ENCODE measurements at regions not wholly inside any gene's neighbourhood (a gene's known extent, or its start where the extent isn't known, plus 50 kb on each side); places are given as distances from the start of the nearest gene placed in this dataset.

GRCh38 chr6:165768961-165769360 is 105.9 kb upstream of the PDE10A start:
- TF ChIP-seq, protein P1, sequence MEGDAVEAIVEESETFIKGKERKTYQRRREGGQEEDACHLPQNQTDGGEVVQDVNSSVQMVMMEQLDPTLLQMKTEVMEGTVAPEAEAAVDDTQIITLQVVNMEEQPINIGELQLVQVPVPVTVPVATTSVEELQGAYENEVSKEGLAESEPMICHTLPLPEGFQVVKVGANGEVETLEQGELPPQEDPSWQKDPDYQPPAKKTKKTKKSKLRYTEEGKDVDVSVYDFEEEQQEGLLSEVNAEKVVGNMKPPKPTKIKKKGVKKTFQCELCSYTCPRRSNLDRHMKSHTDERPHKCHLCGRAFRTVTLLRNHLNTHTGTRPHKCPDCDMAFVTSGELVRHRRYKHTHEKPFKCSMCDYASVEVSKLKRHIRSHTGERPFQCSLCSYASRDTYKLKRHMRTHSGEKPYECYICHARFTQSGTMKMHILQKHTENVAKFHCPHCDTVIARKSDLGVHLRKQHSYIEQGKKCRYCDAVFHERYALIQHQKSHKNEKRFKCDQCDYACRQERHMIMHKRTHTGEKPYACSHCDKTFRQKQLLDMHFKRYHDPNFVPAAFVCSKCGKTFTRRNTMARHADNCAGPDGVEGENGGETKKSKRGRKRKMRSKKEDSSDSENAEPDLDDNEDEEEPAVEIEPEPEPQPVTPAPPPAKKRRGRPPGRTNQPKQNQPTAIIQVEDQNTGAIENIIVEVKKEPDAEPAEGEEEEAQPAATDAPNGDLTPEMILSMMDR (IDR thresholded peaks at IDR 0.05), result no peak
- TF ChIP-seq POLR2A (IDR thresholded peaks at IDR 0.05; ENCODE audit: low read depth) (no peak), POLR2AphosphoS5 (IDR thresholded peaks at IDR 0.05) (no peak)

Data from esophagus muscularis mucosa (tissue), 3 donors.